GM18502 (cell line): ENCODE measurements at regions not wholly inside any gene's neighbourhood (a gene's known extent, or its start where the extent isn't known, plus 50 kb on each side); places are given as distances from the start of the nearest gene placed in this dataset.

Experiments
- ATAC-seq: cut with Tn5 transposase; IDR thresholded peaks from one replicate; pipeline ENCODE4 v1.9.1; 2021; ENCODE audit warnings: mild to moderate bottlenecking; ENCODE audit not compliant: unreplicated experiment, poor library complexity

DNA sequence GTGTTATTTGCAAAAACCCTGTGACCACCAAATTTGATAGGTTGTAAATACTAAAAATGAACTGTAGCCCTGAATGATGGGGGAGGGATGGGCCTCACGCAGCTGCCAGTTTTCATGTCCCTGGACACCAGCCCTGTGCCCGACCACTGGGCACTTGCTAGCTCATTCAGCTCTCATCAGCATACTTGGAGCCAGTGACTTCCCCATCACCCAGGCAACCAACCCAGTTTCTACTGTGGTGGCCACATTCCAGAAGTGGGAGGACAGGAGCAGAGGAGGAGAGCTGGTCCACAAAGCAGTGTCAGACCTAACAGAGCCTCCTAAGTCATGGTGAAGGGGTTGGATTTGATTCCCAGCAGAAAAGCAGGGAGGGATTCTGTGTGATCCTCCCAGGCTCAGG is 128.2 kb downstream of the CPEB2 start:
- ATAC-seq, result no peak

DNA sequence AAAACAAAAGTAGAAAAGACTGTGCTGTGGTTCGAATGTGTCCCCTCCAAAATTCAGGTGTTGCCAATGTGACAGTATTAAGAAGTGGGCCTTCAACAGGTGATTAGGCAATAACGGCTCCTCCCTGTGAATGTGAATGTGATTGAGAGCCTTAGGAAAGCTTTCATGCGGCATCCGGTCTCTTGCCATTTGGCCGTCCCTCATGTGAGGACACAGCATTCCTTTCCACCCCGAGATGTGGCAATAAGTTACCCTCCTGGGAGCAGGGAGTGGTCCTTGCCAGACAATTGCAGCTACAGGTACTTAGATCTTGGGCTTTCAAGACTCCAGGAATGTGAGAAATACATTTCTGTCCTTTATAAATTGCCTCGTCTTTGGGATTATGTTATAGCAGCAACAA is 129.3 kb downstream of the CPEB2 start:
- no peak for ATAC-seq

DNA sequence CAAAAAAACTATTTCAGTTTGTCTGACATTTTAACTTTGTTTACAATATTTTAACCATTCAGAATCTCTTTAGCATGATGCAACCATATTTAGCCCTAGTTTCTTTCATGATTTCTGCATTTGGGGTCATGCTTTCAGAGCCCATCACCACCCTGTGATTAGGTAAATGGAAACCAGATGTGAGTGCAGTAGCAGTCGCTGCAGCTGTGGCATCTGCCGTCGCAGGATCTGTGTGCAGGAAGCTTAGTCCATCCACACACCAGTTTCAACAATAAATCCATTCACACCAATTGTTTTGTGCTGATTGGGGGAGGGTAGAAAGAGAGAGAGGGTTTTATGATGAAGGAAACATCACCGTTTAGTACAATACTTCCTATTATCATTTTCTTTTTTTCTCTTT is 130.5 kb downstream of the CPEB2 start:
- ATAC-seq, result no peak

DNA sequence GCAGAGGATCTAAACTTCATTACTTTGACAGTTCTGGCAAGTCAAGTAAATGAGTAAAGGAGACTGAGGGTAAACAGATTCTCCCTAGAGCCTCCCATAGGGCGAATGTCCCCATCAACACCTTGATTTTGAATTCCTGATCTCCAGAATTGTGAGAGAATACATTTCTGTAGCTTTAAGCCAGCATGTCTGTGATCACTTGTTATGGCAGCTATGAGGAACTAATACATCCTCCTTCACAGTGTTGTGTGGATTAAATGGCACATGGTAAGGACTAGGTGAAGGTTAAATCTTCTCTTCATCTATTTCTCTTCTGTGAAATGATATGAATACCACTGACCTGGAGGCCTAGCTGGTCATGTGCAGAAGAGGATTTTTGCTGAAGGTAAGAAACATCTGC is 137.3 kb downstream of the CPEB2 start:
- no peak for ATAC-seq

DNA sequence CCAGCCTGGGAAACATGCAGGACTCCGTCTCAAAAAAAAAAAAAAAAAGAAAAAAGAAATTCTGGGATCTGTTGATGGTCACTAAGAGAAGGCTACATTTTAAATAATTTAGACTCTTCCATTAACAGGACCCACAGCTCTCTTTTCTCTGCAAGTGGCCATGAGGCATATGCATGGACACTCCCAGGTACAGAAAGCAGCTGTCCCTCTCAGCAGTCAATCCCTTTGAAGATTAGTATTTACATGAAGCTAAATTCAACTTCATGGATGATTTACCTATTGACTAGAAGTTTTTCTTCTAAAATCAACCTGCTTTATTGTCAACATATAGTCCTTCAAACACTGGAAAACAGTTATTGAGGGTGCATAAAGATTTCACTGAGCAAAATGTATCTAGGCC is 139.9 kb downstream of the CPEB2 start:
- no peak for ATAC-seq

DNA sequence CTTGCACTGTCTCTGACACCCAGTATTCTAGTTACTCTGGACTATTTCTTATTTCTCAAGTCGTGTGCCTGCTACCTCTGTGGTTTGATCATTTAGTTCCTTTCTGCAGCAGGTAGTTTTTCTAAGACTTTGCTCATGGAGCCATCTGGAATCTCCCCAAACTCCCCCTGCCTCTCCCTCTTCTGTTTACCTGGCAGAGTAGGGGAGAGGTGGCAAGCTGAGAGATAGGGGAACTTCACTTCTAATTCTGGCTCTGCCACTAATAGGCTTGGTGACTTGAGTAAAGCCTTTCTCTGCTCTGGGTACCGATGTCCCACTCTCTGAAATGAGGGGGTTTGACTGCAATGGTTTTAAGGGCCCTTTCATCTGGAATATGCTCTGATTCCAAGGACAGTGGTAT is 141.3 kb downstream of the CPEB2 start:
- ATAC-seq, result no peak

DNA sequence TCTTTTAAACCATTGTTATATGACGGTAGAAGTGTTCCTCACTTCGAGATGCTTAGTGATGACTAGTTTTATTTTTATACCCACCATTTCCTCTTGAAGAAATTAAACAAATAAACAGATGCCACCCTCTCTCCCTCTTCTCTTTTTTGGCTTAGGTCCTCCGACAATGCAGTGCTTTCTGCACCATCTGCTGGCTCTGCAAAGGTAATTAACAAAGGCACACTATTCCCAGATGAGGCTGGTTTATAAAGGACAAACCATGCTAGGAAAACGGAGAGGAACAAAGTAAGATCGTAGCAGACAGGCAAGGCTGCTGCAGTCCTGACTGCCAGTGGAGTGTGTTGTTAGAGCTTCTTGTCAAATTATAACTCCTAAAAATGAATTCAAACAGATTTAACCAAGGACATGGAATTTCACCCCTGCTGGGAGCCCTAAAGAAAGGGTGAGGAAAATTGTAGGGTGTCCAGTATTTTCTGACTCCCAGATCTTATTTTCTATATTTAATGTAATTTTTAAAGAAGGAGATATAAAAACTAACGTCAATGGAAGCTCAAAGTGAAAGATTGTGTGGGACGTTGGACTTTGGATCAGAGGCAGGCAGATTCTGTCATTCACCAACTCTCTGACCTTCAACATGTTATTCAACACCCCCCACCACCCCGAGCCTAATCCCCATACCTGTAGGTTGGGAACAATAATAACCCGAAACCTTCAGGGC is 142.1 kb downstream of the CPEB2 start:
- ATAC-seq, result no peak

DNA sequence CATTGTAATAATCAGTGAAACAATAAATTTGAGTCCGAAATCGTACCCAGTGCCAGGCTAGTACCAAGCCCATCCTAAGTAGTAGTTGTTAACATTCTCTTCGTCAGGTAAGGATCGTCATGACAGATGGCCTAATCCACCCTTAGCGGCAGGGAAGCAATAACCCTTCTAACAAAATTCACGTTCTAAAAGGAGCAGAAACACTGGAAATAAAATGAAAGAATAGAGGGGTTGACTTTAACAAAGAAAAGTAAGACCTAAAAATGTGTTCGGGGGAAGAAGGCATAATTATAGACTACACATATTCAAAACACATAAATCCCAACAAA is 142.7 kb downstream of the CPEB2 start:
- ATAC-seq, result no peak

DNA sequence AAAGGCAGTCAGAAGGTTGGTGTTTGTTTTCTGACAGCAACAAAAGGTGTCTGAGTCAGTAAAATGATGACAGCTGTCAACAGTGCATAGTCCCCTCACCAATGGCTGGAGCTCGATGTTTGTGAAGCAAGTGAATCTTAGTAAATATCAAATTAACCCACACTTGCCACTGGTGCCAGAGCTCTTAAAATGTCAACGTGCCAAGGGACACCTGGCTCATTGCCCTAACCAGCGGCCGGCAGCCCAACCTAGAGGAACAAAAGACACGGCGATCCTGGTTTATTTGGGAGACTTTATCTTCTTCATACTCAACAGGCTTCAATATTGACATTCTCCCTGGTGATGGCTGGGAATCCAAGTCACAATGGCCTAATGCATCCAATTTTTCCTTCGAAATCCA is 143.4 kb downstream of the CPEB2 start:
- ATAC-seq, result no peak

DNA sequence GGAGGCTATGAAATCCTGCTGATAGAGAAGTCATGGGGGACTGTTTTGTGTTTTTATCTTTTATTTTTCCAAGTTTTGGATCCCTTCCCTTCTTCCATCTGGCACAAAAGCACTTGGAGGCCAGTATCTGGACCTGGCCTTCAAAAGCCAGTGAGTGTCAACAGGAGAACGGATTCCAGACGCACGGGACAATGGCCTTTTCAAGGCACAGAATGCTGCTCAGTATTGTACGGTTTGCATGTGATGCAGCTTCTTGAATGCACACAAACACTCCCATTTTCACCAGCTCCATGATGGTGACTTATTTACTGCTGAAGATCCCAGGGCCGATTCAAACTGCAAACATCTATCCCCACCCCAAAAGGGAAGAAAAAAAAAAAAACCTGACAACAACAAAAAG is 145.4 kb downstream of the CPEB2 start:
- ATAC-seq, result no peak

DNA sequence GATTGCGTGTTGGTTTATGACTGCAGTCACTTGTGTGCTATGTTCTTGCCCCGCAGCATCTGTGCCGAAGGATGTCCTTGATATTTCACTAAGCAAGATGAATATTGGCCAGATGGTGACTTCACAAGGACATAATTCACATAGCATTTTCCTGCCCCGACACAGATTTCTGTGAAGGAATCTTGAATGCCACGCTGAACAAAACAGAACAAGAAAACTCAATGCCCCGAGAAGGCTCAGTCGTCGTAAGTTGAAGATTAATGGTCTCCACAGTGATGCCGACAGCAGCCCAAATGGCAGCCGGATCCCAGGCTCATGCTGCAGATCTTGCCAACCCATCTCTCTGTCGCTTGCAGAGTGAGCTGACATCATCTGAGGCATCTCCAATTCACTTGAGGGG is 145.9 kb downstream of the CPEB2 start:
- ATAC-seq, result no peak

DNA sequence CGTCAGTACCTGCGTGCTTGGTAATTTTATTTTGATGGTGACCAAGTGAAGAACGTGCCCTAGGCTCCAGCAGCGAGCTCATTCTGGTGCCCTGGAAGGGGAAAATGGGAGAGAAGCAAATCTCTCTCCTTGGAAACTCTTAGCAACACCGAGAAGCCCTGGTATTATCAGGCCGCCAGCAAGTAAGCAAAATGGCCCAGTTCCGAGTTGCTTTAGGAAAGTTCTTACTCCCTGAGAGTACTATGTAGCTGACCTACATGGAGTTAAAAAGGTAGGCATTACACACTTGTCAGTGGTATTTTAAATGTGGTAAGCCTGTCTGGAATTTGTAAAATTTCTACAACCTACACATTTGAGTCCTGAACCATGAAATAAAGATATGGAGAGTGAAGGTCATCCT is 146.4 kb downstream of the CPEB2 start:
- ATAC-seq, result no peak

DNA sequence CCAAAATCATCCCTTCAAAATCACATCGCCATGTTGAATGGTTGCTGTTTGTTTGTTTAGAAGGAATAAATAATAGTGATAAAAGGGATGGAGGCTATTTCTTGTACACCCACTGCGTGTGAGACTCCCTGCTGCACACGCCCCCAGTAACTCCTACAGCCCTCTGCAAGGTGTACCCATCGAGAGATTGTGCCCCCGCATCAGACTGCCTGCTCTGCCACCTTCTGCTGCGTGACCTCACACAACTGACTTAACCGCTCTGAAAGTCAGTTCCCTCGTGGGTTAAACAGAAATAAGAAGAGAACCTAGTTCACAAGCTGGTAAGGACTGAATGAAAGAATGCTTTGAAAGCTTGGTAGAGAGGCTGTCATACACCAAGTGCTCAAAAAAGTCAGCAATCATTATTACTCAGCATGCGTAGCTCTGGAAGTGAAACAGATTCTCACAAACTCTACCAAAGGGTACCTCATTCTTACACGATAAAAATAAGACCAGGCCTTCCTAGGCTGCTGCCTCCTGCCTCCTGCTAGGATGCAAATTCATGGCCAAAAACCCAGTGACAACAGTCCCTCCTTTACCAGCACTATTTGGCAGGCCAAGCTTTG is 147.1 kb downstream of the CPEB2 start:
- peak; percentile 70 for ATAC-seq

DNA sequence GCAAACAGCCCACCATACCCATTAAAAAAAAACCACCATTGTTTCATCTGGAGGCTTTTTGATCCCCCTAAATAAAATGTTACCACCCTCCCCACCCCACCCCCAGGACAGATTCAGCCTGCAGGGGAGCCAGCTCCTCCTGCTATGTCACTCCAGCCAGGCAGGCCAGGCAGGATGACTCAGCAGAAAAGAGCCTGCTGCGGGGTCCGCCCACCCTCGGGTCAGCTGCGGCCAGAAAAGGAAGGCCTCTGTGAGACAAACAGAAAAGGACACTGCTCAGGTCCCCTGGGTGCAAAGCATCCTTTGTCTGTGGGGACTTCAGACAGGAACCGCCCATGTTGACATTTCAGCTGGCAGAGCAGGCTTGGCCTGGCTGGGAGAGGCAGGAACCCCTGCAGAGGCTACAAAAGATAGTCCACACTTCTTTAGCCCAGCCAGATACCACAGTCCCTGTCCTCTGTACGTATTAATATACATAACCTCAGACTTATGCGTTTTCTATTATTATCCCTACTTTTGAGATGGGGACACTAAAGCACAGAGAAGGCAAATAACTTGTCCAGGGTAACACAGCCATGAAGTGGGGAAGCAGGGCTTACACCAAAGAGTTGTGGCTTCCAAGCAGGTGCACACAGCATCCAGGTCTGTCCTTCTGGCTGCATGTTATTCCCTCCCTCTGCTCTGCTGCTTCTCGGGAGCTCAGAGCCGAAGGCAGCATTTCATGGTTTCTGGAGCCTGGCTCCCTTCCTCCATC is 147.7 kb downstream of the CPEB2 start:
- peak; percentile 74 for ATAC-seq

DNA sequence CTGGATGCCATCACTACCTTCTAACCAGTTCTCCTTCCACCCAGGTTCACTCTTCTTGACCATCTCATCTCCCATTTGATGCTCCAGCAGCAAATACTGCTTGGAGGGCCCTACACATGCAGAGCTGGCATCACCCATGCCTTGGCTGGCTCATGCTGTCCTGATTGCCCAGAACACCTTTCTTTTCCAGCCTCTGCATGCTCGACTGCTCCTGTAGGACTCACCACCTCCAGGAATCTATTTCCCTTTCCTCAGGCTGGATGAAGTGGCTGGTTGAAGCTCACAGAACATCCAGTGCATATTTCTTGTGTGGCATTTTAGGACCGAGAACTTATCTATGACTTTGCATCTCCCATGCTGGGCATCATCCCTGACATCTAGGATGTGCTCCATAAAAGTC is 148.3 kb downstream of the CPEB2 start:
- no peak for ATAC-seq

DNA sequence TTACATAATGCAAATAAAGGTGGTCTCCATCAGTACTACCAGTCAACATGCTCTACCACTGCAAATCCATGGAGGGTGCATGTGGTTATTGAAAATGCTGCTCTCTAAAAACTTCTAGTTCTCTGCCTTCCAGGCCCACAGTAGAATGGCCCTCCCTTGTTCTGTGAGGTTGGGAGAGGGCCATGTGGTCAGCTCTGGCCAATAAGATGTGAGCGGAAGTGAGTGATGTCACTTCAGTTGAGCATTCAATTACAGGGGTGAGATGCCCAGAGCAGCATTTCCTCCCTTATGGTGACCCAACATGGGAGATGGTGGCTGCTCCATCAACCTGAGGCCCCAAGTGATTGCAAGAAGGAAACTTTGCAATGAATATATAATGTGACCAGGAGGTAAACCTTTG is 148.8 kb downstream of the CPEB2 start:
- no peak for ATAC-seq

DNA sequence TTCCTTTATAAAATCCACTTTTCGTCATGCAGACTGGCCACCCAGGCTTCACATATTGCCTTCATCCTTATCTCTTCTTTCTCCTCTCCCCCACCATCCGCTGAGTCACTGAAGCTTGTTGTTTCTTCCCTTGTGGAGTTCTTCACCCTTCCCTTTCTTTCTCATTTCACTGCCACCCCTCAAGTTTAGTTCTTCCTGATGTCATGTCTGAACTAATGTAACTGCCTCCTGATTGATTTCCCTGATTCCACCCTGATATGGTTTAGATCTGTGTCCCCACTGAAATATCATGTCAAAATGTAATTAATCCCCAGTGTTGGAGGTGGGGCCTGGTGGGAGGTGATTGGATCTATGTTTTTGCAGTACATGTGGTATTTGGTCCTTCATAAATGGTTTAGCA is 151.4 kb downstream of the CPEB2 start:
- ATAC-seq, result no peak

DNA sequence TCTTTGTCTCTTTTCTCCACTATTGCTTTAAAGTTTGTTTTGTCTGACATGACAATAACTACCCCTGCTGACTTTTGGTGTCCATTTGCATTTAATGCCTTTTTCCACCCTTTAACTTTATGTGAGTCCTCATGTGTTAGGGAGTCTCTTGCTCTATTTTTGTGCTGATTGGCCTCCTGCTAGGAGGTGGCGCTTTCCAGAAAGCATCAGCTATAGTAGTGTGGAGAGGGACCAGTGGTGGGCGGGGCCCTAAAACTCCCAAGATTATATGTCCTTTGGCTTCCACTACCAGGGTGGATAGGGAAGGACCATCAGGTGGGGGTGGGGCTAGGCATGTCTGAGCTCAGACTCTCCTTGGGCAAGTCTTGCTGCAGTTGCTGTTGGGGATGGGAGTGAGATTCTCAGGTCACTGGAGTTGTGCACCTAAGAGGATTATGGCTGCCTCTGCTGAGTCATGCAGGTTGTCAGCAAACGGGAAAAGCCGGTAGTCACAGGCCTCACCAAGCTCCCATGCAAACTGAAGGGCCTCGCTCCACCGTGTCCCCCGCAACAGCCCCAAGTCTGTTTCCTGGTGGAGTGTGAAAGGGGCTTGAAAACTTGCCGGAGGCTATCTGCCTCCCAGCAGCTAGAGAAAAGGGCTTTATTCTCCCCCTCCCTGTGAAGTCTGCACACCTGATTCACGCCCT is 156.3 kb downstream of the CPEB2 start:
- ATAC-seq, result no peak

DNA sequence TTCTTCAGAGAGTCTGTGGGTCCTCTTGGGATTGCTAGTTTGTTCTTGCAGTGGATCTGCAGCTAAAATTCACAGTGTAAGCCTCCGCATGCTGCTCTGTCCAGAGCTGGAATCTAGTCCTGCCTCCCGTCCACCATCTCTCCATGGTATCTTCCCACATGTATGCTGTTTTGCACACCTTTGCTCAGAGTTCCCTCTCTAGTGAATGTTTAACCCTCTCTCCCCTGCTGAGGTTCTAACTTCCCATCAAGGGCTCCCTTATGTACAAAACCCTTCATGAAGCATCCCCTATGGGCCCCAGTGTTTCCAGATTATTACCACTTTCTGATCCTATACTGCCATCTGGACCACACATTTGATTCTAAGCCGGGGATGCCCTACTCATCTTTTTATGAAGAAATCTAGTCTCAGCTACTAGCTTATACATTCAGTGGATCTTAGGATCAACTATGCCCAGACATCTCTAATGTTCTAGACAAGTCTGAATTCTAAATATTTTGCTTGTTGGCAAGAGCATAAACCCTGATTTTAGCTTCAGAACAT is 157.3 kb downstream of the CPEB2 start:
- ATAC-seq, result no peak

DNA sequence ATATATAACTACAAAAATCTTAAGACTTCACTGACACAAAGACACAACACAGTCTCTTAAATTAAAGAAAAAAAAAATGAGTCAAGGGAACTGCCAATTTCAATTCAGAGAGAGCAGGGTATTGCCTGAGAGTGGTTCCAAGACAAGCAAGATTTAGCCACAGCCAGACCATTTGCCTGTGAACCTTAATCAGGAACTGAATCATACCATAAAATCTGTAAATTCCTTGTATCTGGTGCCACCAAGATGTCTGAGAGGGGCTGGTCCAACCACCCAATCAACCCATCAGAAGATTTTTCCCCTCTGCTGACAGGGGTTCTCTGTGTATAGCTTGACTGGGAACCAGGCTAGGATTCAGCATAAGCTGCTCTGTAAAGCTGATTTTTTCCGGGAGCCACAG is 159.2 kb downstream of the CPEB2 start:
- ATAC-seq, result no peak

DNA sequence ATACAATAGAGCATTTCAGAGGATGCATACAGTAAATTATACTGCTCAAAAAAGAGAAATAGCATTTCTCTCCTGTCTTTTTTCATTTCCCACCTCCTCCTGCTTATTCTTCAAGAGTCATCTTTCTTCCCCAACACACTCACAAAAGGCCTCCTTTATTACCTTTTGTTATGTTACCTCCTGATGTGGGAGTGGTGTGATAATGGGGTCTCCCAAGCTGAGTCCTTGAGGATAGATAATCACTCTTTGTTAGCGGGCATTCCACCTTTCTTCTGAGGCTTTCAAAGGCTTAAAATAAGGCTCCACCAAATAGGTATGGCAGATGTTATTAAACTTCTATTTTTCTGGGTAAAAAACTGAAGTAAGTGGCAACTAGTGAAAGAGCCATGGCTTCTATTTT is 159.8 kb downstream of the CPEB2 start:
- no peak for ATAC-seq
